Activated naive CD8-positive, alpha-beta T cell treated with anti-CD3 and anti-CD28 coated beads, Interleukin-2, amount 10 ng/mL, durations not matched to agents 7 days and 5 days (primary cell): ENCODE measurements at regions not wholly inside any gene's neighbourhood (a gene's known extent, or its start where the extent isn't known, plus 50 kb on each side); places are given as distances from the start of the nearest gene placed in this dataset.

Experiments used
- ATAC-seq: fragments of 150-1000 bp; cut with Tn5 transposase; one replicate; pipeline ENCODE4 v1.10.0; 2021; ENCODE audit warnings: low read depth, moderate library complexity
- POLR2A ChIA-PET: fragments of 350-600 bp; sonication (Branson Sonifier 250); formaldehyde crosslinking; loops from one replicate; lab custom pipeline; 2021; ENCODE audit warnings: antibody characterized with exemption; lab: Charles Lee
- DNase-seq: peaks from one replicate; pipeline ENCODE4 v3.0.0; 2021
- H3K27ac Mint-ChIP-seq: one replicate; pipeline ENCODE4 v1.8.0; 2022; ENCODE audit warnings: mild to moderate bottlenecking, mixed read lengths
- H3K27me3 Mint-ChIP-seq: one replicate; pipeline ENCODE4 v1.8.0; 2022; ENCODE audit warnings: mild to moderate bottlenecking, moderate library complexity, mixed read lengths
- H3K36me3 Mint-ChIP-seq: one replicate; pipeline ENCODE4 v1.8.0; 2021; ENCODE audit warnings: mild to moderate bottlenecking, mixed read lengths
- H3K4me1 Mint-ChIP-seq: one replicate; pipeline ENCODE4 v1.8.0; 2021; ENCODE audit warnings: mixed read lengths
- H3K4me3 Mint-ChIP-seq: one replicate; pipeline ENCODE4 v1.8.0; 2022; ENCODE audit warnings: mild to moderate bottlenecking, moderate library complexity, mixed read lengths
- H3K9me3 Mint-ChIP-seq: one replicate; pipeline ENCODE4 v1.8.0; 2021; ENCODE audit warnings: mixed read lengths

- no peaks in the 10 kb centered on the region for H3K9me3 Mint-ChIP-seq
- no peak overlapping the region for H3K4me3 Mint-ChIP-seq
- H3K36me3 Mint-ChIP-seq: no peaks in the 10 kb centered on the region
- ATAC-seq (no peak), DNase-seq (no peak)
- no peak overlapping the region for H3K27ac Mint-ChIP-seq
- H3K27me3 Mint-ChIP-seq: peaks cover 2% of the 10 kb centered on the region
- H3K4me1 Mint-ChIP-seq: no peaks in the 10 kb centered on the region
- POLR2A ChIA-PET: no interaction called here
Measured at GRCh38 chr7:35991511-35992232, 161.4 kb upstream of the EEPD1 start.

- POLR2A ChIA-PET: no interaction called here
Measured at GRCh38 chr7:35992436-35992835, 160.6 kb upstream of the EEPD1 start.

GRCh38 chr7:35993113-35993512 is 159.9 kb upstream of the EEPD1 start:
- Mint-ChIP-seq H3K27me3 (peaks cover 2% of the 10 kb centered on the region), H3K4me1 (no peaks in the 10 kb centered on the region), H3K9me3 (no peaks in the 10 kb centered on the region), H3K36me3 (no peaks in the 10 kb centered on the region), H3K27ac (no peak overlapping the region), H3K4me3 (no peak overlapping the region)
- ATAC-seq: no peak
- POLR2A ChIA-PET: no interaction called here
- DNase-seq: no peak

More at GRCh38 chr7:35992436-35992835, 160.6 kb upstream of the EEPD1 start:
- peaks cover 2% of the 10 kb centered on the region for H3K27me3 Mint-ChIP-seq
- H3K27ac Mint-ChIP-seq: no peak overlapping the region
- H3K4me1 Mint-ChIP-seq: no peaks in the 10 kb centered on the region
- H3K4me3 Mint-ChIP-seq: no peak overlapping the region
- no peaks in the 10 kb centered on the region for H3K36me3 Mint-ChIP-seq
- no peak for ATAC-seq
- no peaks in the 10 kb centered on the region for H3K9me3 Mint-ChIP-seq
- DNase-seq: no peak

GRCh38 chr7:35993676-35994606 is 159.1 kb upstream of the EEPD1 start:
- H3K4me1 Mint-ChIP-seq: no peaks in the 10 kb centered on the region
- POLR2A ChIA-PET: no interaction called here

GRCh38 chr7:35995334-35995733 is 157.7 kb upstream of the EEPD1 start:
- POLR2A ChIA-PET: no interaction called here
- no peak overlapping the region for H3K27ac Mint-ChIP-seq
- no peak overlapping the region for H3K4me3 Mint-ChIP-seq
- no peaks in the 10 kb centered on the region for H3K4me1 Mint-ChIP-seq
- no peak for DNase-seq
- ATAC-seq: no peak
- no peaks in the 10 kb centered on the region for H3K36me3 Mint-ChIP-seq
- H3K27me3 Mint-ChIP-seq: peaks cover 2% of the 10 kb centered on the region
- no peaks in the 10 kb centered on the region for H3K9me3 Mint-ChIP-seq

More at GRCh38 chr7:35993676-35994606, 159.1 kb upstream of the EEPD1 start:
- H3K27ac Mint-ChIP-seq: no peak overlapping the region
- ATAC-seq (no peak), DNase-seq (no peak)
- peaks cover 2% of the 10 kb centered on the region for H3K27me3 Mint-ChIP-seq
- H3K9me3 Mint-ChIP-seq: no peaks in the 10 kb centered on the region
- H3K4me3 Mint-ChIP-seq: no peak overlapping the region
- H3K36me3 Mint-ChIP-seq: no peaks in the 10 kb centered on the region

- no peak overlapping the region for H3K4me3 Mint-ChIP-seq
- peaks cover 2% of the 10 kb centered on the region for H3K27me3 Mint-ChIP-seq
- POLR2A ChIA-PET: no interaction called here
- H3K27ac Mint-ChIP-seq: no peak overlapping the region
- DNase-seq: no peak
- H3K4me1 Mint-ChIP-seq: no peaks in the 10 kb centered on the region
- no peak for ATAC-seq
- no peaks in the 10 kb centered on the region for H3K9me3 Mint-ChIP-seq
- no peaks in the 10 kb centered on the region for H3K36me3 Mint-ChIP-seq
Measured at GRCh38 chr7:35998481-35998880, 154.6 kb upstream of the EEPD1 start.

- DNase-seq (no peak), ATAC-seq (no peak)
- Mint-ChIP-seq H3K27ac (no peak overlapping the region), H3K9me3 (no peaks in the 10 kb centered on the region), H3K4me1 (peaks cover 4% of the 10 kb centered on the region), H3K27me3 (no peaks in the 10 kb centered on the region), H3K36me3 (no peaks in the 10 kb centered on the region), H3K4me3 (no peak overlapping the region)
- POLR2A ChIA-PET: no interaction called here
Measured at GRCh38 chr7:36001546-36001945, 151.5 kb upstream of the EEPD1 start.

GRCh38 chr7:36002900-36003299 is 150.2 kb upstream of the EEPD1 start:
- H3K9me3 Mint-ChIP-seq: no peaks in the 10 kb centered on the region
- POLR2A ChIA-PET: no interaction called here
- H3K36me3 Mint-ChIP-seq: no peaks in the 10 kb centered on the region
- no peak overlapping the region for H3K27ac Mint-ChIP-seq
- no peaks in the 10 kb centered on the region for H3K27me3 Mint-ChIP-seq
- DNase-seq (no peak), ATAC-seq (no peak)
- no peak overlapping the region for H3K4me3 Mint-ChIP-seq
- H3K4me1 Mint-ChIP-seq: peaks cover 4% of the 10 kb centered on the region

- POLR2A ChIA-PET: no interaction called here
- Mint-ChIP-seq H3K36me3 (no peaks in the 10 kb centered on the region), H3K4me3 (no peak overlapping the region), H3K27me3 (no peaks in the 10 kb centered on the region), H3K4me1 (peaks cover 4% of the 10 kb centered on the region), H3K9me3 (no peaks in the 10 kb centered on the region), H3K27ac (no peak overlapping the region)
- ATAC-seq (no peak), DNase-seq (no peak)
Measured at GRCh38 chr7:36003343-36003742, 149.7 kb upstream of the EEPD1 start.

- no peak for ATAC-seq
- Mint-ChIP-seq H3K4me1 (peaks cover 4% of the 10 kb centered on the region), H3K9me3 (no peaks in the 10 kb centered on the region), H3K36me3 (no peaks in the 10 kb centered on the region), H3K27me3 (no peaks in the 10 kb centered on the region), H3K27ac (no peak overlapping the region), H3K4me3 (no peak overlapping the region)
- no peak for DNase-seq
- POLR2A ChIA-PET: no interaction called here
Measured at GRCh38 chr7:36005293-36005692, 147.8 kb upstream of the EEPD1 start.

- POLR2A ChIA-PET: no interaction called here
- H3K4me3 Mint-ChIP-seq: no peak overlapping the region
- peaks cover 4% of the 10 kb centered on the region for H3K4me1 Mint-ChIP-seq
Measured at GRCh38 chr7:36005876-36006275, 147.2 kb upstream of the EEPD1 start.

GRCh38 chr7:36006636-36007229 is 146.3 kb upstream of the EEPD1 start:
- no peaks in the 10 kb centered on the region for H3K27me3 Mint-ChIP-seq
- ATAC-seq: no peak
- no peaks in the 10 kb centered on the region for H3K9me3 Mint-ChIP-seq
- peaks cover 4% of the 10 kb centered on the region for H3K4me1 Mint-ChIP-seq
- no peak overlapping the region for H3K27ac Mint-ChIP-seq
- H3K4me3 Mint-ChIP-seq: no peak overlapping the region
- no peak for DNase-seq
- POLR2A ChIA-PET: no interaction called here
- no peaks in the 10 kb centered on the region for H3K36me3 Mint-ChIP-seq

More at GRCh38 chr7:36005876-36006275, 147.2 kb upstream of the EEPD1 start:
- DNase-seq (no peak), ATAC-seq (no peak)
- H3K36me3 Mint-ChIP-seq: no peaks in the 10 kb centered on the region
- H3K27me3 Mint-ChIP-seq: no peaks in the 10 kb centered on the region
- H3K27ac Mint-ChIP-seq: no peak overlapping the region
- H3K9me3 Mint-ChIP-seq: no peaks in the 10 kb centered on the region

- H3K9me3 Mint-ChIP-seq: peaks cover 1% of the 10 kb centered on the region
- no peak overlapping the region for H3K4me3 Mint-ChIP-seq
- ATAC-seq (no peak), DNase-seq (no peak)
- no peak overlapping the region for H3K27ac Mint-ChIP-seq
- POLR2A ChIA-PET: no interaction called here
- no peaks in the 10 kb centered on the region for H3K4me1 Mint-ChIP-seq
- no peaks in the 10 kb centered on the region for H3K27me3 Mint-ChIP-seq
- H3K36me3 Mint-ChIP-seq: no peaks in the 10 kb centered on the region
Measured at GRCh38 chr7:36010656-36011587, 142.1 kb upstream of the EEPD1 start.
